ENCODE measurements at regions not wholly inside any gene's neighbourhood (a gene's known extent, or its start where the extent isn't known, plus 50 kb on each side); places are given as distances from the start of the nearest gene placed in this dataset.

- TF ChIP-seq CTCF (IDR thresholded peaks at IDR 0.05; ENCODE audit: borderline replicate concordance, extremely low read depth, insufficient read depth): no peak
- Histone ChIP-seq H3K4me3 (ENCODE audit: low read length in 3 of 3) (no peak overlapping the region), H3K9ac (ENCODE audit: low read length in 3 of 3) (no peak overlapping the region), H3K27ac (ENCODE audit: low read depth in 2 of 2, low read length in 2 of 2) (no peak overlapping the region), H3K36me3 (ENCODE audit: control insufficient read depth in 2 of 3, insufficient read depth in 3 of 3, low read length in 3 of 3) (no peaks in the 10 kb centered on the region), H3K4me1 (ENCODE audit: control insufficient read depth in 2 of 3, insufficient read depth in 2 of 3, low read depth in 1 of 3, low read length in 3 of 3) (no peaks in the 10 kb centered on the region), H3K9me3 (ENCODE audit: control insufficient read depth in 2 of 3, insufficient read depth in 1 of 3, low read length in 3 of 3) (no peaks in the 10 kb centered on the region), H3K27me3 (ENCODE audit: control insufficient read depth, insufficient read depth, low read length) (no peaks in the 10 kb centered on the region)
- DNase-seq (no peak), FAIRE-seq (no peak)
- intact Hi-C loops (cut with DNase I): no loop called here
Measured at GRCh38 chr6:100269189-100269588, 195.5 kb downstream of the SIM1 start.

GRCh38 chr6:100268326-100268725, 196.4 kb downstream of the SIM1 start:
- Histone ChIP-seq H3K36me3 (ENCODE audit: control insufficient read depth in 2 of 3, insufficient read depth in 3 of 3, low read length in 3 of 3) (no peaks in the 10 kb centered on the region), H3K9me3 (ENCODE audit: control insufficient read depth in 2 of 3, insufficient read depth in 1 of 3, low read length in 3 of 3) (no peaks in the 10 kb centered on the region), H3K4me1 (ENCODE audit: control insufficient read depth in 2 of 3, insufficient read depth in 2 of 3, low read depth in 1 of 3, low read length in 3 of 3) (no peaks in the 10 kb centered on the region), H3K9ac (ENCODE audit: low read length in 3 of 3) (no peak overlapping the region), H3K27me3 (ENCODE audit: control insufficient read depth, insufficient read depth, low read length) (no peaks in the 10 kb centered on the region), H3K4me3 (ENCODE audit: low read length in 3 of 3) (no peak overlapping the region), H3K27ac (ENCODE audit: low read depth in 2 of 2, low read length in 2 of 2) (no peak overlapping the region)
- FAIRE-seq: no peak
- intact Hi-C loops (cut with DNase I): no loop called here
- TF ChIP-seq CTCF (IDR thresholded peaks at IDR 0.05; ENCODE audit: borderline replicate concordance, extremely low read depth, insufficient read depth): no peak
- no peak for DNase-seq

GRCh38 chr6:100267721-100268123, 197.0 kb downstream of the SIM1 start:
- no peak overlapping the region for H3K4me3 ChIP-seq (ENCODE audit: low read length in 3 of 3)
- no peak overlapping the region for H3K27ac ChIP-seq (ENCODE audit: low read depth in 2 of 2, low read length in 2 of 2)
- no peaks in the 10 kb centered on the region for H3K27me3 ChIP-seq (ENCODE audit: control insufficient read depth, insufficient read depth, low read length)
- no peaks in the 10 kb centered on the region for H3K36me3 ChIP-seq (ENCODE audit: control insufficient read depth in 2 of 3, insufficient read depth in 3 of 3, low read length in 3 of 3)
- TF ChIP-seq CTCF (IDR thresholded peaks at IDR 0.05; ENCODE audit: borderline replicate concordance, extremely low read depth, insufficient read depth): no peak
- intact Hi-C loops (cut with DNase I): no loop called here
- H3K9me3 ChIP-seq (ENCODE audit: control insufficient read depth in 2 of 3, insufficient read depth in 1 of 3, low read length in 3 of 3): no peaks in the 10 kb centered on the region
- no peak overlapping the region for H3K9ac ChIP-seq (ENCODE audit: low read length in 3 of 3)
- H3K4me1 ChIP-seq (ENCODE audit: control insufficient read depth in 2 of 3, insufficient read depth in 2 of 3, low read depth in 1 of 3, low read length in 3 of 3): no peaks in the 10 kb centered on the region
- no peak for FAIRE-seq
- peak in 1 of 5 donors; percentile 7 for DNase-seq

Data from kidney (tissue), 13 donors.